Glutamatergic neuron (in vitro differentiated cells): ENCODE measurements at regions not wholly inside any gene's neighbourhood (a gene's known extent, or its start where the extent isn't known, plus 50 kb on each side); places are given as distances from the start of the nearest gene placed in this dataset.

Experiments used
- DNase-seq: peaks from one replicate; pipeline ENCODE4 v3.0.0; 2022
- H3K27ac Mint-ChIP-seq: one replicate; pipeline ENCODE4 v1.8.0; 2020; ENCODE audit warnings: mild to moderate bottlenecking, mixed read lengths, inconsistent platforms; ENCODE audit not compliant: unreplicated experiment
- H3K27me3 Mint-ChIP-seq: one replicate; pipeline ENCODE4 v1.8.0; 2020; ENCODE audit warnings: mild to moderate bottlenecking, moderate library complexity, mixed read lengths, inconsistent platforms; ENCODE audit not compliant: unreplicated experiment
- H3K36me3 Mint-ChIP-seq: one replicate; pipeline ENCODE4 v1.8.0; 2020; ENCODE audit warnings: mild to moderate bottlenecking, mixed read lengths, inconsistent platforms; ENCODE audit not compliant: unreplicated experiment
- H3K4me1 Mint-ChIP-seq: one replicate; pipeline ENCODE4 v1.8.0; 2020; ENCODE audit warnings: mild to moderate bottlenecking, low read depth, mixed read lengths, inconsistent platforms; ENCODE audit not compliant: unreplicated experiment
- H3K4me3 Mint-ChIP-seq: one replicate; pipeline ENCODE4 v1.8.0; 2020; ENCODE audit warnings: mild to moderate bottlenecking, mixed read lengths, inconsistent platforms; ENCODE audit not compliant: unreplicated experiment
- H3K9me3 Mint-ChIP-seq: one replicate; pipeline ENCODE4 v1.8.0; 2020; ENCODE audit warnings: mild to moderate bottlenecking, moderate library complexity, mixed read lengths, inconsistent platforms; ENCODE audit not compliant: unreplicated experiment
- CTCF ChIP-seq: fragments of 200-600 bp; sonication (generic); IDR thresholded peaks from one replicate; pipeline ENCODE4 v1.5.0; 2021; ENCODE audit not compliant: partially characterized antibody, unreplicated experiment

- DNase-seq, result no peak
- no peak overlapping the region for H3K27ac Mint-ChIP-seq
- no peaks in the 10 kb centered on the region for H3K9me3 Mint-ChIP-seq
- peaks cover 1% of the 10 kb centered on the region for H3K27me3 Mint-ChIP-seq
- H3K4me1 Mint-ChIP-seq, result peaks cover 3% of the 10 kb centered on the region
- peaks cover 11% of the 10 kb centered on the region for H3K36me3 Mint-ChIP-seq
- H3K4me3 Mint-ChIP-seq, result no peak overlapping the region
- TF ChIP-seq CTCF, result no peak
Measured at GRCh38 chr14:96633096-96633495, 130.9 kb downstream of the PAPOLA start.

- DNase-seq, result no peak
Measured at GRCh38 chr14:96634481-96634880, 132.3 kb downstream of the PAPOLA start.

GRCh38 chr14:96634896-96635295 lies 132.7 kb downstream of the PAPOLA start:
- no peak overlapping the region for H3K27ac Mint-ChIP-seq
- peaks cover 1% of the 10 kb centered on the region for H3K27me3 Mint-ChIP-seq
- no peaks in the 10 kb centered on the region for H3K9me3 Mint-ChIP-seq
- H3K4me3 Mint-ChIP-seq, result no peak overlapping the region
- peaks cover 11% of the 10 kb centered on the region for H3K36me3 Mint-ChIP-seq
- TF ChIP-seq CTCF, result no peak
- peaks cover 3% of the 10 kb centered on the region for H3K4me1 Mint-ChIP-seq
- no peak for DNase-seq

More at GRCh38 chr14:96634481-96634880, 132.3 kb downstream of the PAPOLA start:
- peaks cover 1% of the 10 kb centered on the region for H3K27me3 Mint-ChIP-seq
- no peak overlapping the region for H3K4me3 Mint-ChIP-seq
- H3K36me3 Mint-ChIP-seq, result peaks cover 11% of the 10 kb centered on the region
- no peak for TF ChIP-seq CTCF
- no peak overlapping the region for H3K27ac Mint-ChIP-seq
- H3K4me1 Mint-ChIP-seq, result peaks cover 3% of the 10 kb centered on the region
- H3K9me3 Mint-ChIP-seq, result no peaks in the 10 kb centered on the region

- Mint-ChIP-seq H3K4me1 (peaks cover 3% of the 10 kb centered on the region), H3K27ac (no peak overlapping the region), H3K36me3 (peaks cover 11% of the 10 kb centered on the region), H3K9me3 (no peaks in the 10 kb centered on the region), H3K4me3 (no peak overlapping the region), H3K27me3 (peaks cover 1% of the 10 kb centered on the region)
- TF ChIP-seq CTCF, result no peak
- no peak for DNase-seq
Measured at GRCh38 chr14:96635850-96636249, 133.7 kb downstream of the PAPOLA start.

GRCh38 chr14:96637521-96637920 lies 135.3 kb downstream of the PAPOLA start:
- peaks cover 3% of the 10 kb centered on the region for H3K4me1 Mint-ChIP-seq
- H3K27ac Mint-ChIP-seq, result no peak overlapping the region
- peaks cover 1% of the 10 kb centered on the region for H3K27me3 Mint-ChIP-seq
- H3K36me3 Mint-ChIP-seq, result peaks cover 11% of the 10 kb centered on the region
- DNase-seq, result no peak
- H3K4me3 Mint-ChIP-seq, result no peak overlapping the region
- TF ChIP-seq CTCF, result no peak
- H3K9me3 Mint-ChIP-seq, result no peaks in the 10 kb centered on the region
